Gastrocnemius medialis (tissue), 4 donors: ENCODE measurements at regions not wholly inside any gene's neighbourhood (a gene's known extent, or its start where the extent isn't known, plus 50 kb on each side); places are given as distances from the start of the nearest gene placed in this dataset.
A peak's percentile ranks its signal among the peaks of the same experiment; 100 is the strongest.
"Not testable (repeated sequence)": the region's sequence is repeated elsewhere in the genome, so short reads cannot be mapped to it uniquely, and the experiment has no call there.

Source experiments
- ATAC-seq, 2 donors: fragments of 150-250 bp; one replicate each; pipeline ENCODE4 v1.9.1; 2016
- DNase-seq, 2 donors: peaks; one replicate each; pipeline ENCODE4 v3.0.0-alpha.2; 2019
- H3K27ac ChIP-seq, 4 donors: fragments of 200-600 bp; sonication (generic); 1 replicate in 1 of 4; 2 replicates in 3 of 4; pipeline ENCODE4 v1.5.1; 2016 to 2018; ENCODE audit warnings: mild to moderate bottlenecking in 2 of 4, moderate library complexity in 1 of 4
- H3K27me3 ChIP-seq, 3 donors: fragments of 200-600 bp; sonication (generic) in 2 of 3; 1 replicate in 1 of 3; 2 replicates in 2 of 3; pipeline versions ENCODE4 v1.5.1 to v1.6.0; 2016 to 2019; ENCODE audit warnings: mild to moderate bottlenecking in 1 of 3, moderate library complexity in 1 of 3
- H3K36me3 ChIP-seq, 2 donors: fragments of 200-600 bp; sonication (generic) in 1 of 2; one replicate each; pipeline ENCODE4 v1.5.1; 2017 to 2018
- H3K4me1 ChIP-seq, 2 donors: fragments of 200-600 bp; sonication (generic) in 1 of 2; one replicate each; pipeline ENCODE4 v1.5.1; 2016 to 2017; ENCODE audit warnings: mild to moderate bottlenecking in 2 of 2
- H3K4me3 ChIP-seq, 4 donors: fragments of 200-600 bp; sonication (generic) in 3 of 4; 1 replicate in 1 of 4; 2 replicates in 3 of 4; pipeline ENCODE4 v1.5.1; 2016 to 2019; ENCODE audit warnings: mild to moderate bottlenecking in 2 of 4
- H3K9me3 ChIP-seq, 3 donors: fragments of 200-600 bp; sonication (generic) in 2 of 3; 1 replicate in 1 of 3; 2 replicates in 2 of 3; pipeline ENCODE4 v1.5.1; 2016 to 2019
- CTCF ChIP-seq, 5 experiments: fragments of 450-650 bp in 3 of 5; fragments of 200-600 bp in 2 of 5; sonication (generic) in 2 of 5; IDR thresholded peaks in 4 of 5; conservative IDR thresholded peaks in 1 of 5; 1 replicate in 4 of 5; 2 replicates in 1 of 5; pipeline ENCODE4 v1.5.1; 2016 to 2019; ENCODE audit warnings: antibody characterized with exemption in 5 of 5, mild to moderate bottlenecking in 3 of 5, moderate library complexity in 3 of 5
- POLR2A ChIP-seq, 2 donors: fragments of 450-650 bp; IDR thresholded peaks; one replicate each; pipeline ENCODE4 v1.6.1; 2017; ENCODE audit warnings: antibody characterized with exemption in 2 of 2, mild to moderate bottlenecking in 2 of 2, moderate library complexity in 2 of 2
- in situ Hi-C, 4 donors: fragments of 200-750 bp; cut with MboI; loops; one replicate each; pipeline versions ENCODE4 v1.15.0 to v1.8.0; 2017; ENCODE audit warnings: low sequenced_read_pairs in 4 of 4
- intact Hi-C: fragments of 100-400 bp; cut with DNase I; formaldehyde crosslinking; loops from one replicate; pipeline ENCODE4 v1.15.1; 2023; ENCODE audit warnings: low total_unique reads

- no peaks in the 10 kb centered on the region for H3K4me1 ChIP-seq
- TF ChIP-seq CTCF (IDR thresholded peaks at IDR 0.05 in 4 of 5, conservative IDR thresholded peaks at IDR 0.05 in 1 of 5), result no peak
- TF ChIP-seq POLR2A (IDR thresholded peaks at IDR 0.05), result no peak
- no peaks in the 10 kb centered on the region for H3K36me3 ChIP-seq
- H3K27me3 ChIP-seq, result no peaks in the 10 kb centered on the region
- DNase-seq (no peak), ATAC-seq (no peak)
- no peak overlapping the region for H3K4me3 ChIP-seq
- in situ Hi-C loops (no loop called here), intact Hi-C loops (no loop called here)
- H3K27ac ChIP-seq, result no peak overlapping the region
- no peaks in the 10 kb centered on the region for H3K9me3 ChIP-seq
Observed at GRCh38 chr6:21941926-21942325, 348.4 kb downstream of the SOX4 start.

- no peaks in the 10 kb centered on the region for H3K9me3 ChIP-seq
- H3K4me3 ChIP-seq, result no peak overlapping the region
- TF ChIP-seq CTCF (IDR thresholded peaks at IDR 0.05 in 4 of 5, conservative IDR thresholded peaks at IDR 0.05 in 1 of 5) (no peak), POLR2A (IDR thresholded peaks at IDR 0.05) (no peak)
- in situ Hi-C loops, result no loop called here
- no peaks in the 10 kb centered on the region for H3K4me1 ChIP-seq
- H3K27ac ChIP-seq, result no peak overlapping the region
- no peaks in the 10 kb centered on the region for H3K36me3 ChIP-seq
- no peaks in the 10 kb centered on the region for H3K27me3 ChIP-seq
- intact Hi-C loops, result no loop called here
- ATAC-seq, result no peak
- DNase-seq, result no peak
Observed at GRCh38 chr6:21942897-21943296, 349.3 kb downstream of the SOX4 start.

GRCh38 chr6:21946298-21946783 lies 350.5 kb downstream of the PRL start:
- in situ Hi-C loops (no loop called here), intact Hi-C loops (no loop called here)
- no peaks in the 10 kb centered on the region for H3K27me3 ChIP-seq
- H3K9me3 ChIP-seq, result no peaks in the 10 kb centered on the region
- no peaks in the 10 kb centered on the region for H3K36me3 ChIP-seq
- no peak for DNase-seq
- H3K4me1 ChIP-seq, result no peaks in the 10 kb centered on the region
- TF ChIP-seq CTCF (IDR thresholded peaks at IDR 0.05 in 4 of 5, conservative IDR thresholded peaks at IDR 0.05 in 1 of 5), result no peak
- TF ChIP-seq POLR2A (IDR thresholded peaks at IDR 0.05), result no peak
- no peak overlapping the region for H3K27ac ChIP-seq
- ATAC-seq, result peak in 1 of 2 donors; percentile 33
- no peak overlapping the region for H3K4me3 ChIP-seq

- H3K36me3 ChIP-seq, ATAC-seq, H3K4me3 ChIP-seq, in situ Hi-C loops, H3K4me1 ChIP-seq, H3K27me3 ChIP-seq, H3K27ac ChIP-seq, H3K9me3 ChIP-seq, intact Hi-C loops, DNase-seq: not testable (repeated sequence)
Observed at GRCh38 chr6:21947227-21947626, 349.6 kb downstream of the PRL start.

- Histone ChIP-seq H3K4me1 (peaks cover 0 to 4% of the 10 kb centered on the region in 2 donors), H3K4me3 (no peak overlapping the region), H3K27ac (no peak overlapping the region), H3K36me3 (no peaks in the 10 kb centered on the region), H3K9me3 (no peaks in the 10 kb centered on the region), H3K27me3 (no peaks in the 10 kb centered on the region)
- in situ Hi-C loops (no loop called here), intact Hi-C loops (no loop called here)
- ATAC-seq (no peak), DNase-seq (no peak)
- TF ChIP-seq CTCF (IDR thresholded peaks at IDR 0.05 in 4 of 5, conservative IDR thresholded peaks at IDR 0.05 in 1 of 5), result no peak
- no peak for TF ChIP-seq POLR2A (IDR thresholded peaks at IDR 0.05)
Observed at GRCh38 chr6:21947731-21948386, 349.0 kb downstream of the PRL start.
